GM10248 (cell line): ENCODE measurements at regions not wholly inside any gene's neighbourhood (a gene's known extent, or its start where the extent isn't known, plus 50 kb on each side); places are given as distances from the start of the nearest gene placed in this dataset.

ENCODE experiments used
- CTCF ChIA-PET: fragments of 300-600 bp; sonication (Branson Sonifier 250); formaldehyde crosslinking; extraction: SDS; loops from one replicate; lab custom pipeline; 2021; ENCODE audit warnings: antibody characterized with exemption; lab: Yijun Ruan, JAX
- POLR2A ChIA-PET: fragments of 350-650 bp; sonication (Branson Sonifier 250); formaldehyde crosslinking; extraction: SDS; loops from one replicate; lab custom pipeline; 2020; ENCODE audit warnings: antibody characterized with exemption; lab: Yijun Ruan, JAX
- DNase-seq: peaks from one replicate; pipeline ENCODE4 v3.0.0; 2012; ENCODE audit errors: extremely low spot score
- CTCF ChIP-seq: IDR thresholded peaks from 2 replicates; pipeline ENCODE4 v1.5.1; 2012; ENCODE audit warnings: mild to moderate bottlenecking, low read depth; ENCODE audit errors: extremely low read depth, missing control alignments, control extremely low read depth

- CTCF ChIA-PET: interaction anchor here (1.3 to 3.4 kb wide), 7 partner anchors 9 to 118 kb away, joined by 4 to 15 read pairs (median 5); no protein-coding TSS in a partner anchor
- POLR2A ChIA-PET: no interaction called here
- no peak for TF ChIP-seq CTCF
- DNase-seq: no peak
Observed at GRCh38 chr14:22502551-22502950, 86.5 kb downstream of the DAD1 start.

GRCh38 chr14:22502007-22502406 lies 87.0 kb downstream of the DAD1 start:
- ChIA-PET CTCF (interaction anchor here (0.8 to 3.4 kb wide), 9 partner anchors 8 to 117 kb away, joined by 3 to 15 read pairs (median 5); no protein-coding TSS in a partner anchor), POLR2A (no interaction called here)
- no peak for TF ChIP-seq CTCF
- DNase-seq: no peak

GRCh38 chr14:22500954-22501726 lies 87.9 kb downstream of the DAD1 start:
- ChIA-PET POLR2A (interaction anchor here (0.6 kb wide), 1 partner anchor 251 kb away, joined by 3 read pairs; no protein-coding TSS in a partner anchor), CTCF (interaction anchor here (0.8 to 3.4 kb wide), 14 partner anchors 7 to 116 kb away, joined by 3 to 15 read pairs (median 5); no protein-coding TSS in a partner anchor)
- no peak for TF ChIP-seq CTCF
- no peak for DNase-seq

- ChIA-PET CTCF (interaction anchor here (0.9 to 3.4 kb wide), 8 partner anchors 8 to 111 kb away, joined by 4 to 15 read pairs (median 6); no protein-coding TSS in a partner anchor), POLR2A (no interaction called here)
- no peak for DNase-seq
- no peak for TF ChIP-seq CTCF
Observed at GRCh38 chr14:22500525-22500924, 88.5 kb downstream of the DAD1 start.

- no peak for TF ChIP-seq CTCF
- ChIA-PET POLR2A (interaction anchor here (1.0 to 1.6 kb wide), 3 partner anchors 9 to 34 kb away, joined by 3 to 6 read pairs (median 3); no protein-coding TSS in a partner anchor), CTCF (interaction anchor here (1.6 to 6.8 kb wide), 7 partner anchors 9 to 73 kb away, joined by 3 to 86 read pairs (median 11); no protein-coding TSS in a partner anchor)
- DNase-seq: no peak
Observed at GRCh38 chr14:22497671-22498093, 91.3 kb downstream of the DAD1 start.

- CTCF ChIA-PET: interaction anchor here (1.6 to 6.8 kb wide), 8 partner anchors 9 to 73 kb away, joined by 3 to 86 read pairs (median 8); no protein-coding TSS in a partner anchor
- no peak for TF ChIP-seq CTCF
- POLR2A ChIA-PET: interaction anchor here (1.2 kb wide), 1 partner anchor 35 kb away, joined by 3 read pairs; no protein-coding TSS in a partner anchor
- DNase-seq: no peak
Observed at GRCh38 chr14:22497144-22497423, 91.9 kb downstream of the DAD1 start.
